PC-3 (cell line): ENCODE measurements at regions not wholly inside any gene's neighbourhood (a gene's known extent, or its start where the extent isn't known, plus 50 kb on each side); places are given as distances from the start of the nearest gene placed in this dataset.

Experiments
- ATAC-seq: fragments of 200-7000 bp; cut with Tn5 transposase; 2 replicates; pipeline ENCODE4 v1.9.1; 2020; ENCODE audit warnings: mild to moderate bottlenecking, moderate library complexity
- BruUV-seq: library from RNA; stranded (reverse); fragments of 400-500 nt; replicated peaks from 2 replicates; lab custom pipeline; 2021; lab: Mats Ljungman, UMichigan
- CTCF ChIA-PET: fragments of 300-600 bp; sonication (Branson Sonifier 250); formaldehyde crosslinking; loops from one replicate; lab custom pipeline; 2022; ENCODE audit warnings: antibody characterized with exemption; lab: Charles Lee
- POLR2A ChIA-PET: fragments of 300-600 bp; sonication (Branson Sonifier 250); formaldehyde crosslinking; loops from one replicate; lab custom pipeline; 2022; ENCODE audit warnings: antibody characterized with exemption; ENCODE audit not compliant: unreplicated experiment; lab: Charles Lee
- DNase-seq: peaks from one replicate; pipeline ENCODE4 v3.0.0-alpha.2; 2015
- H2AFZ ChIP-seq: fragments of 300-600 bp; sonication (generic); 2 replicates; pipeline ENCODE4 v1.6.0; 2016; ENCODE audit warnings: antibody characterized with exemption, low read length
- H3F3A ChIP-seq: fragments of 300-600 bp; sonication (generic); one replicate; pipeline ENCODE4 v1.6.0; 2017; ENCODE audit warnings: antibody characterized with exemption, low read length, control low read depth, mild to moderate bottlenecking; ENCODE audit not compliant: unreplicated experiment
- H3K27ac ChIP-seq: fragments of 300-600 bp; sonication (generic); 2 replicates; pipeline ENCODE4 v1.5.1; 2016; ENCODE audit warnings: mild to moderate bottlenecking, low read length
- H3K27me3 ChIP-seq: fragments of 300-600 bp; sonication (generic); 2 replicates; pipeline ENCODE4 v1.6.1; 2016; ENCODE audit warnings: low read length, mixed read lengths
- H3K36me3 ChIP-seq: fragments of 300-600 bp; sonication (generic); 2 replicates; pipeline ENCODE4 v1.6.1; 2016; ENCODE audit warnings: low read depth, mixed run types, low read length, mixed read lengths
- H3K4me1 ChIP-seq: fragments of 300-600 bp; sonication (generic); 2 replicates; pipeline ENCODE4 v1.5.1; 2016; ENCODE audit warnings: low read length; ENCODE audit not compliant: insufficient read depth
- H3K4me2 ChIP-seq: fragments of 300-600 bp; sonication (generic); 2 replicates; pipeline ENCODE4 v1.6.0; 2016; ENCODE audit warnings: low read length
- H3K4me3 ChIP-seq: fragments of 300-600 bp; sonication (generic); 2 replicates; pipeline ENCODE4 v1.5.1; 2016; ENCODE audit warnings: mild to moderate bottlenecking, low read length, mixed read lengths
- H3K79me2 ChIP-seq: fragments of 300-600 bp; sonication (generic); 2 replicates; pipeline ENCODE4 v1.6.1; 2017; ENCODE audit warnings: low read length, mixed read lengths
- H3K9ac ChIP-seq: fragments of 300-600 bp; sonication (generic); 2 replicates; pipeline ENCODE4 v1.6.0; 2016; ENCODE audit warnings: mild to moderate bottlenecking, low read length
- H3K9me2 ChIP-seq: fragments of 300-600 bp; sonication (generic); replicated peaks from 2 replicates; pipeline ENCODE4 v1.6.1; 2016; ENCODE audit warnings: mixed run types, low read length, mixed read lengths
- H3K9me3 ChIP-seq: fragments of 300-600 bp; sonication (generic); 2 replicates; pipeline ENCODE4 v1.6.1; 2016; ENCODE audit warnings: low read length, mixed read lengths
- H4K20me1 ChIP-seq: fragments of 300-600 bp; sonication (generic); 2 replicates; pipeline ENCODE4 v1.6.1; 2016; ENCODE audit warnings: low read length, mixed read lengths
- EZH2 ChIP-seq: fragments of 300-600 bp; sonication (generic); IDR thresholded peaks from one replicate; pipeline ENCODE4 v1.6.1; 2017; ENCODE audit warnings: antibody characterized with exemption, mild to moderate bottlenecking, low read length; ENCODE audit not compliant: unreplicated experiment
- EZH2phosphoT487 ChIP-seq: fragments of 300-600 bp; sonication (generic); IDR thresholded peaks from 2 replicates; pipeline ENCODE4 v1.6.1; 2018; ENCODE audit warnings: mild to moderate bottlenecking, antibody characterized with exemption, low read length, borderline replicate concordance
- intact Hi-C: fragments of 100-400 bp; cut with micrococcal nuclease; formaldehyde crosslinking; loops from 2 replicates; pipeline ENCODE4 v1.9.0; 2023
- TF ChIP-seq, protein P1 (sequence below): fragments of 300-600 bp; sonication (generic); conservative IDR thresholded peaks from 2 replicates; pipeline ENCODE4 v1.5.1; 2017; ENCODE audit warnings: antibody characterized with exemption, low read depth, mild to moderate bottlenecking, low read length

DNA sequence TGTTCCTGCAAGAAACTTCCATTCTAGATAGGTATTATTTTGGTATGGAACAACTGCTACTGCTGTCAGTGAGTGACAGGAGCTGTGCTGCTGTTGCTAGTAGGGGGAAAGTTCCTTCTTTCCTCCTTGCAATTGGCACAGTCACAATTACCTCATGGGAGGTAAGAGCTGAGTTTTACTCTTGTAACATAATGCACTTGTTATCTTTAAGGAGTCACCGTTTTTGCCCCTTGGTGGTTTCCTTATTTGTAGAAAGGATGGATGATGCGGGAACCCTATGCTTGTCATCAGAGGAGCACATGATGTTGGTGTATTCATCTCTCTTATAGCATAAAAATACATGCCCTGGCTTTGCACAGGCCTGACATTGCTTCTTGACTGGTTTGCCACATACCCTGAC is 234.7 kb upstream of the NPY start:
- Histone ChIP-seq H3K79me2 (no peaks in the 10 kb centered on the region), H3K36me3 (no peaks in the 10 kb centered on the region), H3K9me3 (no peaks in the 10 kb centered on the region), H3K4me1 (peaks cover 21% of the 10 kb centered on the region), H4K20me1 (no peaks in the 10 kb centered on the region), H2AFZ (no peak overlapping the region), H3F3A (no peaks in the 10 kb centered on the region), H3K9me2 (no peaks in the 10 kb centered on the region), H3K9ac (no peak overlapping the region), H3K27ac (no peak overlapping the region), H3K27me3 (peaks cover 11% of the 10 kb centered on the region), H3K4me3 (no peak overlapping the region), H3K4me2 (no peak overlapping the region)
- intact Hi-C loops = no loop called here
- DNase-seq (no peak), ATAC-seq (no peak)
- no peak for TF ChIP-seq EZH2phosphoT487
- TF ChIP-seq, protein P1, sequence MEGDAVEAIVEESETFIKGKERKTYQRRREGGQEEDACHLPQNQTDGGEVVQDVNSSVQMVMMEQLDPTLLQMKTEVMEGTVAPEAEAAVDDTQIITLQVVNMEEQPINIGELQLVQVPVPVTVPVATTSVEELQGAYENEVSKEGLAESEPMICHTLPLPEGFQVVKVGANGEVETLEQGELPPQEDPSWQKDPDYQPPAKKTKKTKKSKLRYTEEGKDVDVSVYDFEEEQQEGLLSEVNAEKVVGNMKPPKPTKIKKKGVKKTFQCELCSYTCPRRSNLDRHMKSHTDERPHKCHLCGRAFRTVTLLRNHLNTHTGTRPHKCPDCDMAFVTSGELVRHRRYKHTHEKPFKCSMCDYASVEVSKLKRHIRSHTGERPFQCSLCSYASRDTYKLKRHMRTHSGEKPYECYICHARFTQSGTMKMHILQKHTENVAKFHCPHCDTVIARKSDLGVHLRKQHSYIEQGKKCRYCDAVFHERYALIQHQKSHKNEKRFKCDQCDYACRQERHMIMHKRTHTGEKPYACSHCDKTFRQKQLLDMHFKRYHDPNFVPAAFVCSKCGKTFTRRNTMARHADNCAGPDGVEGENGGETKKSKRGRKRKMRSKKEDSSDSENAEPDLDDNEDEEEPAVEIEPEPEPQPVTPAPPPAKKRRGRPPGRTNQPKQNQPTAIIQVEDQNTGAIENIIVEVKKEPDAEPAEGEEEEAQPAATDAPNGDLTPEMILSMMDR = no peak
- no peak for TF ChIP-seq EZH2
- POLR2A ChIA-PET = no interaction called here
- CTCF ChIA-PET = no interaction called here
- BruUV-seq = no TSS peak

DNA sequence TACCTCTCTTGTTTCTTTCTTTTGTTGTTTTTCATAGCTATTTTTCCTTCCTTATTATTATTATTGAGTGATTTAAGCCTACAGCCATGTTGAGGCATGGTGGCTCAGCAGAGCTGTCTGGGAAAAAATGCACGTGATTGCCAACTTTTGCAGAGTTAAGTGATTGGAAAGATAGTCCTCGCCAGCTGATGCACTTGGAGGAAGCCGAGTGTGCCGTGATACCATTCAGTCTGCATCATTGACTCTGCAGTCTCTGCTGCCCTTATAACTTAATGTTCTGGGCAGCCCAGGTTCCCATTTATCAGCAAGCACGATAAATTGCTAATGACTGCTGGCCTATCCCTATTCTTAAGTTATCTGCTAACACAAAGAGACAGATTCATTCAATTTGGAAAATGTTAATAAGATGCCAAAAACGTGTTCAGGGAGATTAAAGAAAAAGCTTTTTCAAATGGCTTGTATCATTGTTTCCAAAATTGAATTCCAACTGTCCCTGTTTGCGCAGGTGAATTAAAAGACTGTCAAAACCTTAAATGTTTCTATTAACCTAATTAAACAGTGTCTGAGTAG is 232.9 kb upstream of the NPY start:
- Histone ChIP-seq H3K9ac (no peak overlapping the region), H3K36me3 (no peaks in the 10 kb centered on the region), H3K4me1 (peaks cover 30% of the 10 kb centered on the region), H4K20me1 (no peaks in the 10 kb centered on the region), H3K9me2 (no peaks in the 10 kb centered on the region), H3F3A (no peaks in the 10 kb centered on the region), H3K9me3 (no peaks in the 10 kb centered on the region), H3K79me2 (no peaks in the 10 kb centered on the region), H2AFZ (no peak overlapping the region), H3K27me3 (peaks cover 11% of the 10 kb centered on the region), H3K27ac (no peak overlapping the region), H3K4me2 (no peak overlapping the region), H3K4me3 (no peak overlapping the region)
- CTCF ChIA-PET = no interaction called here
- DNase-seq = no peak
- POLR2A ChIA-PET = no interaction called here
- no peak for ATAC-seq
- no peak for TF ChIP-seq EZH2
- TF ChIP-seq, protein P1 = no peak
- TF ChIP-seq EZH2phosphoT487 = no peak
- no TSS peak for BruUV-seq
- intact Hi-C loops = no loop called here

DNA sequence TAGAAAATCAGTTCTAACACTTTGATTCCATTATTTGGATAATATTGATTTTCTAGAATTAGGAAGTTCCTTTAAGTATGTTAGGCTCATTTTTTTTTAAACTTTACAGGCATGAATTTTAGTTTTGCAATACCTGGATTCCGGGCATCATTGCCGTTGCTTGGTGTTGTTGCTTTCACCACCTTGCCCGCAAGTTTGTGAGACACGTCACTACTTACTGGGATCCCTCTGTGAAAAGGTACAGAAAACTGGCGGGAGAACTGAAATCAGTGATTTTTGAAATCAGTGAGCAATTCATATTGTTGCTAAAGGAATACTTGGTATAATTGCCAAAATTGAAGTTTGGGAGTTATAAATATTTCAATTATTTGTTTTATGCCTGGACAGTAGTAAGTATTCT is 232.3 kb upstream of the NPY start:
- Histone ChIP-seq H2AFZ (no peak overlapping the region), H3K4me3 (no peak overlapping the region), H3K4me2 (no peak overlapping the region), H3K36me3 (no peaks in the 10 kb centered on the region), H3K27me3 (peaks cover 11% of the 10 kb centered on the region), H3F3A (no peaks in the 10 kb centered on the region), H4K20me1 (no peaks in the 10 kb centered on the region), H3K79me2 (no peaks in the 10 kb centered on the region), H3K9me2 (no peaks in the 10 kb centered on the region), H3K4me1 (peaks cover 30% of the 10 kb centered on the region), H3K27ac (no peak overlapping the region), H3K9ac (no peak overlapping the region), H3K9me3 (no peaks in the 10 kb centered on the region)
- DNase-seq (no peak), ATAC-seq (no peak)
- CTCF ChIA-PET = no interaction called here
- no TSS peak for BruUV-seq
- intact Hi-C loops = no loop called here
- no peak for TF ChIP-seq EZH2phosphoT487
- TF ChIP-seq, protein P1 = no peak
- no peak for TF ChIP-seq EZH2
- POLR2A ChIA-PET = no interaction called here
